ENCODE measurements at regions not wholly inside any gene's neighbourhood (a gene's known extent, or its start where the extent isn't known, plus 50 kb on each side); places are given as distances from the start of the nearest gene placed in this dataset.

DNA sequence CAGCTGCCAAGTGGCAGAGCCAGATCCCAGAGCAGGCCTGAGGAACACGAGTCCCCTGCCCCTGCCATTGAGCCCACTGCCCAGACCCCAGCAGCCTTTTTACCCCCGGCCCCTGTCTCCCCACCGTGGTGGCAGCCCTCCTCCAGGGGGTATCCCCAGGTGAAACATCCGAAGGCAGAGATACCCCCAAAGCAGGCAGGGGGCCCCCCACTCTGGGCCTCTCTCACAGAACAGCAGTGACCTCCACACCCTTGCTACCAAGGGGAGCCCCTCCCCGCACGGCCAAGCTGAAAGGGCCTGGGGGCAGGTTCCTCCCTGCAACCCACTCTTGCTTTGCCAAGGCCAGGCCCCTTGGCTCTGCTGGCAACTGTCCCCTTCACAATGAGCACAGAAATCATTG is 142.2 kb downstream of the ENGASE start:
- TF ChIP-seq, protein P1, sequence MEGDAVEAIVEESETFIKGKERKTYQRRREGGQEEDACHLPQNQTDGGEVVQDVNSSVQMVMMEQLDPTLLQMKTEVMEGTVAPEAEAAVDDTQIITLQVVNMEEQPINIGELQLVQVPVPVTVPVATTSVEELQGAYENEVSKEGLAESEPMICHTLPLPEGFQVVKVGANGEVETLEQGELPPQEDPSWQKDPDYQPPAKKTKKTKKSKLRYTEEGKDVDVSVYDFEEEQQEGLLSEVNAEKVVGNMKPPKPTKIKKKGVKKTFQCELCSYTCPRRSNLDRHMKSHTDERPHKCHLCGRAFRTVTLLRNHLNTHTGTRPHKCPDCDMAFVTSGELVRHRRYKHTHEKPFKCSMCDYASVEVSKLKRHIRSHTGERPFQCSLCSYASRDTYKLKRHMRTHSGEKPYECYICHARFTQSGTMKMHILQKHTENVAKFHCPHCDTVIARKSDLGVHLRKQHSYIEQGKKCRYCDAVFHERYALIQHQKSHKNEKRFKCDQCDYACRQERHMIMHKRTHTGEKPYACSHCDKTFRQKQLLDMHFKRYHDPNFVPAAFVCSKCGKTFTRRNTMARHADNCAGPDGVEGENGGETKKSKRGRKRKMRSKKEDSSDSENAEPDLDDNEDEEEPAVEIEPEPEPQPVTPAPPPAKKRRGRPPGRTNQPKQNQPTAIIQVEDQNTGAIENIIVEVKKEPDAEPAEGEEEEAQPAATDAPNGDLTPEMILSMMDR (IDR thresholded peaks at IDR 0.05) = no peak
- TF ChIP-seq POLR2A (IDR thresholded peaks at IDR 0.05) (no peak), POLR2AphosphoS5 (IDR thresholded peaks at IDR 0.05) (no peak)

All from prostate gland (tissue), 2 donors.